ENCODE measurements at regions not wholly inside any gene's neighbourhood (a gene's known extent, or its start where the extent isn't known, plus 50 kb on each side); places are given as distances from the start of the nearest gene placed in this dataset.

GRCh38 chr5:103439007-103439406 lies 123.6 kb downstream of the NUDT12 start:
- CTCF ChIA-PET, result no interaction called here

DNA sequence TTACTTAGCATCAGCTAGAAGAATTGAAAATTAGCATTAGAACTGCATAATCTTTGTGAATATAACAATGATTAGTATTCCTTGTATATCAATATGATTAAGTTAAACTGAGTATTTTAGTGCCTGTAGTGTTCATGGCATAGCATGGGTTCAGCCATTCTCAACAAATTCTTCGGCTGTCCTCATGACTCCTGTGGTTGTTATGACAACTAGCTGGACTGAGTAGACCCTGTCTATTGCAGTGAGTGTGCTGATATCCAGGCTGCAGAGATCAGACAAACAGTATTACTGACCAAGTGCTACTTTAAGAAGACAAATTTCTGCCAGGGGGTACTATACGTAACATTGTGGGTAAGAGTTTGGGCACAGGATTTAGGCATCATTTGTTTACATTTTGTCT lies 125.9 kb downstream of the NUDT12 start:
- Histone ChIP-seq H3K9ac (ENCODE audit: low read length) (no peak overlapping the region), H3K4me2 (replicated peaks; ENCODE audit: low read depth, low read length, poor library complexity, severe bottlenecking) (no peak overlapping the region), H3K36me3 (replicated peaks in 1 of 2; ENCODE audit: control extremely low read depth in 1 of 2, control insufficient read depth in 1 of 2, extremely low read depth in 1 of 2, insufficient read depth in 2 of 2, low read length in 1 of 2) (no peaks in the 10 kb centered on the region), H2AFZ (ENCODE audit: insufficient read depth, low read depth, low read length, poor library complexity, severe bottlenecking) (no peak overlapping the region), H3K4me1 (ENCODE audit: control insufficient read depth in 2 of 2, insufficient read depth in 2 of 2, low read length in 2 of 2) (no peaks in the 10 kb centered on the region), H4K20me1 (ENCODE audit: control insufficient read depth, insufficient read depth, low read length, poor library complexity, severe bottlenecking) (no peaks in the 10 kb centered on the region), H3K27ac (ENCODE audit: low read length in 2 of 2) (no peak overlapping the region), H3K4me3 (ENCODE audit: control extremely low read depth in 1 of 5, extremely low read depth in 1 of 5, insufficient read depth in 1 of 5, low read depth in 2 of 5, low read length in 4 of 5) (no peak overlapping the region), H3K9me3 (ENCODE audit: control extremely low read depth in 1 of 3, control insufficient read depth in 2 of 3, insufficient read depth in 1 of 3, low read length in 2 of 3) (peaks cover 2 to 8% (median 3%) of the 10 kb centered on the region in 3 donors), H3K27me3 (replicated peaks in 1 of 4; ENCODE audit: control extremely low read depth in 1 of 4, control insufficient read depth in 3 of 4, insufficient read depth in 4 of 4, low read length in 3 of 4) (no peaks in the 10 kb centered on the region), H3K79me2 (ENCODE audit: control insufficient read depth, insufficient read depth, low read length) (no peaks in the 10 kb centered on the region)
- no peaks in the 10 kb centered on the region for H3K4me1 Mint-ChIP-seq
- intact Hi-C loops (cut with micrococcal nuclease), result no loop called here
- POLR2A ChIA-PET, result no interaction called here
- H3K9me3 Mint-ChIP-seq (ENCODE audit: insufficient read depth), result peaks cover 5% of the 10 kb centered on the region
- no peak overlapping the region for H3K4me3 Mint-ChIP-seq
- TF ChIP-seq EZH2 (IDR thresholded peaks at IDR 0.05; ENCODE audit: borderline replicate concordance, insufficient read depth, low read depth, low read length, poor library complexity, severe bottlenecking) (no peak), CTCF (IDR thresholded peaks at IDR 0.05) (no peak)
- WGBS (ENCODE audit: insufficient coverage), result 100% methylated on average over 1 of the region's 2 CpGs
- DNase-seq (no peak), ATAC-seq (ENCODE audit: low read depth) (no peak)
- CTCF ChIA-PET, result no interaction called here
- no peak overlapping the region for H3K27ac Mint-ChIP-seq
- H3K27me3 Mint-ChIP-seq, result no peaks in the 10 kb centered on the region

More at GRCh38 chr5:103439007-103439406, 123.6 kb downstream of the NUDT12 start:
- no peak for ATAC-seq (ENCODE audit: low read depth)
- no peak for DNase-seq
- Histone ChIP-seq H3K4me2 (replicated peaks; ENCODE audit: low read depth, low read length, poor library complexity, severe bottlenecking) (no peak overlapping the region), H3K9ac (ENCODE audit: low read length) (no peak overlapping the region), H3K27me3 (replicated peaks in 1 of 4; ENCODE audit: control extremely low read depth in 1 of 4, control insufficient read depth in 3 of 4, insufficient read depth in 4 of 4, low read length in 3 of 4) (no peaks in the 10 kb centered on the region), H3K27ac (ENCODE audit: low read length in 2 of 2) (no peak overlapping the region), H3K79me2 (ENCODE audit: control insufficient read depth, insufficient read depth, low read length) (no peaks in the 10 kb centered on the region), H3K36me3 (replicated peaks in 1 of 2; ENCODE audit: control extremely low read depth in 1 of 2, control insufficient read depth in 1 of 2, extremely low read depth in 1 of 2, insufficient read depth in 2 of 2, low read length in 1 of 2) (no peaks in the 10 kb centered on the region), H4K20me1 (ENCODE audit: control insufficient read depth, insufficient read depth, low read length, poor library complexity, severe bottlenecking) (no peaks in the 10 kb centered on the region), H3K4me3 (ENCODE audit: control extremely low read depth in 1 of 5, extremely low read depth in 1 of 5, insufficient read depth in 1 of 5, low read depth in 2 of 5, low read length in 4 of 5) (no peak overlapping the region), H3K9me3 (ENCODE audit: control extremely low read depth in 1 of 3, control insufficient read depth in 2 of 3, insufficient read depth in 1 of 3, low read length in 2 of 3) (peaks cover 2 to 8% (median 3%) of the 10 kb centered on the region in 3 donors), H2AFZ (ENCODE audit: insufficient read depth, low read depth, low read length, poor library complexity, severe bottlenecking) (no peak overlapping the region), H3K4me1 (ENCODE audit: control insufficient read depth in 2 of 2, insufficient read depth in 2 of 2, low read length in 2 of 2) (no peaks in the 10 kb centered on the region)
- intact Hi-C loops (cut with micrococcal nuclease), result no loop called here
- Mint-ChIP-seq H3K9me3 (ENCODE audit: insufficient read depth) (peaks cover 5% of the 10 kb centered on the region), H3K27me3 (no peaks in the 10 kb centered on the region), H3K4me3 (no peak overlapping the region), H3K27ac (no peak overlapping the region), H3K4me1 (no peaks in the 10 kb centered on the region)
- WGBS (ENCODE audit: insufficient coverage), result no CpG with 5 or more reads among the region's 2 CpGs
- TF ChIP-seq CTCF (IDR thresholded peaks at IDR 0.05), result no peak
- TF ChIP-seq EZH2 (IDR thresholded peaks at IDR 0.05; ENCODE audit: borderline replicate concordance, insufficient read depth, low read depth, low read length, poor library complexity, severe bottlenecking), result no peak
- POLR2A ChIA-PET, result no interaction called here
